ENCODE measurements at regions not wholly inside any gene's neighbourhood (a gene's known extent, or its start where the extent isn't known, plus 50 kb on each side); places are given as distances from the start of the nearest gene placed in this dataset.
"Not testable (repeated sequence)": the region's sequence is repeated elsewhere in the genome, so short reads cannot be mapped to it uniquely, and the experiment has no call there.

- DNase-seq = no peak
Observed at GRCh38 chr11:69905611-69906452, 86.6 kb upstream of the FGF3 start.

GRCh38 chr11:69906453-69906907, 87.3 kb upstream of the FGF3 start:
- no peak for DNase-seq

- no peak for DNase-seq
Observed at GRCh38 chr11:69907611-69908010, 88.4 kb upstream of the FGF3 start.

- DNase-seq = no peak
Observed at GRCh38 chr11:69908511-69909220, 89.5 kb upstream of the FGF3 start.

GRCh38 chr11:69909561-69910518, 90.6 kb upstream of the FGF3 start:
- DNase-seq = no peak

GRCh38 chr11:69910519-69911309, 91.5 kb upstream of the FGF3 start:
- no peak for DNase-seq

- DNase-seq = no peak
Observed at GRCh38 chr11:69911310-69912160, 92.3 kb upstream of the FGF3 start.

GRCh38 chr11:69912161-69912910, 93.1 kb upstream of the FGF3 start:
- DNase-seq = no peak

- DNase-seq = no peak
Observed at GRCh38 chr11:69912911-69913451, 93.8 kb upstream of the FGF3 start.

- no peak for DNase-seq
Observed at GRCh38 chr11:69913591-69914285, 94.5 kb upstream of the FGF3 start.

- no peak for DNase-seq
Observed at GRCh38 chr11:69914286-69915150, 95.3 kb upstream of the FGF3 start.

GRCh38 chr11:69915151-69915500, 95.9 kb upstream of the FGF3 start:
- no peak for DNase-seq

- DNase-seq = no peak
Observed at GRCh38 chr11:69915501-69916250, 96.5 kb upstream of the FGF3 start.

- not testable (repeated sequence) for DNase-seq
Observed at GRCh38 chr11:69916251-69916649, 97.0 kb upstream of the FGF3 start.

GRCh38 chr11:69916806-69917387, 97.7 kb upstream of the FGF3 start:
- no peak for DNase-seq

- DNase-seq = no peak
Observed at GRCh38 chr11:69917529-69917928, 98.3 kb upstream of the FGF3 start.

GRCh38 chr11:69918231-69918937, 99.2 kb upstream of the FGF3 start:
- no peak for DNase-seq

All from activated effector memory CD4-positive, alpha-beta T cell treated with Interleukin-2 at 50 U/mL for 16 hours (primary cell).